MM.1S (cell line): ENCODE measurements at regions not wholly inside any gene's neighbourhood (a gene's known extent, or its start where the extent isn't known, plus 50 kb on each side); places are given as distances from the start of the nearest gene placed in this dataset.

Experiments used
- DNase-seq: peaks from one replicate; pipeline ENCODE4 v3.0.0-alpha.2; 2015
- H2AFZ ChIP-seq: fragments of 300-600 bp; sonication (generic); 2 replicates; pipeline ENCODE4 v1.6.0; 2016; ENCODE audit warnings: antibody characterized with exemption, low read length
- H3F3A ChIP-seq: fragments of 300-600 bp; sonication (generic); 2 replicates; pipeline ENCODE4 v1.6.1; 2016; ENCODE audit warnings: mild to moderate bottlenecking, antibody characterized with exemption, low read length, moderate library complexity, mixed read lengths; ENCODE audit not compliant: insufficient read depth
- H3K27ac ChIP-seq: fragments of 300-600 bp; sonication (generic); 2 replicates; pipeline ENCODE4 v1.5.1; 2016; ENCODE audit warnings: mild to moderate bottlenecking, low read length
- H3K27me3 ChIP-seq: fragments of 300-600 bp; sonication (generic); replicated peaks from 2 replicates; pipeline ENCODE4 v1.6.0; 2016; ENCODE audit warnings: low read length; ENCODE audit not compliant: insufficient read depth
- H3K36me3 ChIP-seq: fragments of 300-600 bp; sonication (generic); replicated peaks from 2 replicates; pipeline ENCODE4 v1.6.1; 2016; ENCODE audit warnings: mild to moderate bottlenecking, low read length, mixed read lengths; ENCODE audit not compliant: insufficient read depth
- H3K4me1 ChIP-seq: fragments of 300-600 bp; sonication (generic); 2 replicates; pipeline ENCODE4 v1.6.1; 2016; ENCODE audit warnings: low read length, mixed read lengths
- H3K4me2 ChIP-seq: fragments of 300-600 bp; sonication (generic); 2 replicates; pipeline ENCODE4 v1.6.0; 2016; ENCODE audit warnings: low read depth, low read length
- H3K4me3 ChIP-seq: fragments of 300-600 bp; sonication (generic); 2 replicates; pipeline ENCODE4 v1.5.1; 2016; ENCODE audit warnings: low read length, mixed read lengths
- H3K79me2 ChIP-seq: fragments of 300-600 bp; sonication (generic); 2 replicates; pipeline ENCODE4 v1.6.1; 2016; ENCODE audit warnings: mixed run types, low read length, mixed read lengths
- H3K9ac ChIP-seq: fragments of 300-600 bp; sonication (generic); 2 replicates; pipeline ENCODE4 v1.6.1; 2016; ENCODE audit warnings: low read length, mixed read lengths
- H3K9me2 ChIP-seq: fragments of 300-600 bp; sonication (generic); replicated peaks from 2 replicates; pipeline ENCODE4 v1.6.1; 2016; ENCODE audit warnings: mild to moderate bottlenecking, low read length, mixed read lengths; ENCODE audit not compliant: insufficient read depth
- H3K9me3 ChIP-seq: fragments of 300-600 bp; sonication (generic); replicated peaks from 2 replicates; pipeline ENCODE4 v1.6.1; 2016; ENCODE audit warnings: mild to moderate bottlenecking, low read length, mixed read lengths; ENCODE audit not compliant: insufficient read depth
- H4K20me1 ChIP-seq: fragments of 300-600 bp; sonication (generic); 2 replicates; pipeline ENCODE4 v1.6.1; 2016; ENCODE audit warnings: mild to moderate bottlenecking, low read length, moderate library complexity, mixed read lengths; ENCODE audit not compliant: insufficient read depth
- EZH2 ChIP-seq: fragments of 300-600 bp; sonication (generic); optimal IDR thresholded peaks from 2 replicates; pipeline ENCODE3; 2017; ENCODE audit warnings: low read depth, mild to moderate bottlenecking, antibody characterized with exemption, low read length, mixed read lengths
- EZH2phosphoT487 ChIP-seq: fragments of 300-600 bp; sonication (generic); IDR thresholded peaks from 2 replicates; pipeline ENCODE4 v1.6.1; 2018; ENCODE audit warnings: antibody characterized with exemption, low read length
- TF ChIP-seq, protein P1 (sequence below): fragments of 300-600 bp; sonication (generic); IDR thresholded peaks from 2 replicates; pipeline ENCODE4 v1.5.1; 2016; ENCODE audit warnings: antibody characterized with exemption, low read length, mixed read lengths

DNA sequence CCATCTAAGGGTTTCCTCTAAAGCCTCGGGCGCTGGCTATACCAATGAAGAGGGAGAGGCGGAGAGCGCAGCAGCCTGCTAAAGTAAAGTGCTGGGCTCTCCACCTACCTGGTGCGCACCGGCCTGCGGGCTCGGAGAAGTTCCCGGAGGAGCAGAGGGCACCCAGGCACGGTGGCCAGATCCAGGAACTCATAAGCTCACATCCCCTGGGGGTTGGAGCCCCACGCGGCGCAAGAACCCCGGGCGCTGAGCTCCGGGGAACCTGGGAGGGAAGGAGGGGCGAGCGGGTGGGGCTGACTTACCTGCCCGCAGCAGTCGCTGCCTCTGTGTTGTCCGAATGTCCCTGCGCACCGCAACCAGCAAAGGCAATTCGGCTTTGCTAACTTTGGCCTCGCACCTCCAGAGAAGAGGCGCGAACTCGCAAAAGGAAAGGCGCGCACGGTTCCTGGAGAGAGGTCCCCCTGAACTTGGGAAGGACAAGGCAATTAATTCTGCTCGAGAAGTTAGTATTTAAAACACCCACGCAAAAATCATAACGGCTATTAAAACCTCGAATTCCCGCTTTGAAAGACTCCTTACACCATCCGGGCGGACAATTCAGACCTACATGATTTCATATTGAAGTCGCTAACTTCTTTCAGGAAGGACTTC lies 127.6 kb upstream of the C11orf58 start:
- Histone ChIP-seq H3K4me3 (no peak overlapping the region), H3F3A (peaks cover under 1% of the 10 kb centered on the region; the same call in 1 of the 2 replicates), H3K27ac (no peak overlapping the region), H3K27me3 (peaks cover 37% of the 10 kb centered on the region), H3K9me3 (no peaks in the 10 kb centered on the region), H3K79me2 (no peaks in the 10 kb centered on the region), H3K36me3 (no peaks in the 10 kb centered on the region), H3K9ac (no peak overlapping the region), H3K4me2 (no peak overlapping the region), H3K4me1 (0 out of 2 replicates have a peak, but pooled peaks cover 4% of the 10 kb centered on the region), H4K20me1 (no peaks in the 10 kb centered on the region), H2AFZ (no peak overlapping the region), H3K9me2 (no peaks in the 10 kb centered on the region)
- TF ChIP-seq EZH2phosphoT487, result no peak
- TF ChIP-seq, protein P1, sequence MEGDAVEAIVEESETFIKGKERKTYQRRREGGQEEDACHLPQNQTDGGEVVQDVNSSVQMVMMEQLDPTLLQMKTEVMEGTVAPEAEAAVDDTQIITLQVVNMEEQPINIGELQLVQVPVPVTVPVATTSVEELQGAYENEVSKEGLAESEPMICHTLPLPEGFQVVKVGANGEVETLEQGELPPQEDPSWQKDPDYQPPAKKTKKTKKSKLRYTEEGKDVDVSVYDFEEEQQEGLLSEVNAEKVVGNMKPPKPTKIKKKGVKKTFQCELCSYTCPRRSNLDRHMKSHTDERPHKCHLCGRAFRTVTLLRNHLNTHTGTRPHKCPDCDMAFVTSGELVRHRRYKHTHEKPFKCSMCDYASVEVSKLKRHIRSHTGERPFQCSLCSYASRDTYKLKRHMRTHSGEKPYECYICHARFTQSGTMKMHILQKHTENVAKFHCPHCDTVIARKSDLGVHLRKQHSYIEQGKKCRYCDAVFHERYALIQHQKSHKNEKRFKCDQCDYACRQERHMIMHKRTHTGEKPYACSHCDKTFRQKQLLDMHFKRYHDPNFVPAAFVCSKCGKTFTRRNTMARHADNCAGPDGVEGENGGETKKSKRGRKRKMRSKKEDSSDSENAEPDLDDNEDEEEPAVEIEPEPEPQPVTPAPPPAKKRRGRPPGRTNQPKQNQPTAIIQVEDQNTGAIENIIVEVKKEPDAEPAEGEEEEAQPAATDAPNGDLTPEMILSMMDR, result no peak
- no peak for TF ChIP-seq EZH2
- no peak for DNase-seq

DNA sequence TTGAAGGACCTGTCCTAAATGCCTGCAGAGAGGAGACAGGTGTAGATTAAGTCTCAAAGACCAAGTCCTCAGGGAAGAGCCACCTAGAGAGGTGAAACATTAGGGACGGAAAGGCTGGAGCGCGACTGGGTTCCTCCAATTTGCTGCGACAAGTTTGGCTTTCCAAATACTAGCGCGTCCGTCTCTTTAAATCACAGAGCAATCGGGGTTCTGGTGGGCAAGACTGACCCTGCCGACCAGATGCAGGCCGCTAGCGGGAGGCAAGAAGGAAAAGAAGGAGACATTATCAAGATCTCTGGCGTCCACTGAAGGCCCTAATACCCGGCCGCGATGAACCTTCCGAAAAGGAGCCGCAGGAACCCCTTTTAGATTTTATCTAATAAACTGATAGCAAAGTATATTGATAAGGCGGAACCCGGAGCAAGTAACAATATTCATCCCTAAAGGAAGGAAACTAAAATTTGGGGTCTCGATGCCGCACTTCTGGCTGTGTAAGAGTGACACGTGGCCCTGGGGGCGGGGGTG lies 128.2 kb upstream of the C11orf58 start:
- H3K4me1 ChIP-seq, result 0 out of 2 replicates have a peak, but pooled peaks cover 4% of the 10 kb centered on the region

DNA sequence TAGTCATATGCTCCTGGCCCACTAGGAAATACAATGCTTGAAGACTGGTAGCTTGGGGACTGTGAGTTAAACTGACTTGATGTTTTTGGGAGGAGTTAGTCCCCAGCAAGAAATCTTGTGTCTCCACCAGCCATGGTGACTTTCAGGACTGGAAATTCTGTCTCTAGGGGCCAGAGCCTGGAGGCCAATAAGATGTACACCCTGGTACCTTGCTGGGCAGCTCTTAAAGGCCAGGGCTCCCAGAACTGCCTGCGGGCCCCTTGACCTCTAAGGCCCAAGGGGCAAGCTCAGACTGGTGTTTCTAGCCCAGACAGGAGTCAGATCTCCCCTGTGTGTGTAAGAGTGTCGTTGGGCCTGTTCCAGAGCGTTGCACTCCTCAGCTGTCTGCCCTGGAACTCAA lies 128.7 kb upstream of the C11orf58 start:
- Histone ChIP-seq H3K9ac (no peak overlapping the region), H4K20me1 (no peaks in the 10 kb centered on the region), H3K79me2 (no peaks in the 10 kb centered on the region), H3F3A (peaks cover 7% of the 10 kb centered on the region), H3K36me3 (no peaks in the 10 kb centered on the region), H3K9me3 (no peaks in the 10 kb centered on the region), H3K4me1 (0 out of 2 replicates have a peak, but pooled peaks cover 4% of the 10 kb centered on the region), H3K4me3 (no peak overlapping the region), H3K9me2 (no peaks in the 10 kb centered on the region), H2AFZ (no peak overlapping the region), H3K27ac (no peak overlapping the region), H3K27me3 (peaks cover 37% of the 10 kb centered on the region), H3K4me2 (no peak overlapping the region)
- no peak for DNase-seq
- TF ChIP-seq, protein P1, result no peak
- TF ChIP-seq EZH2phosphoT487, result no peak
- no peak for TF ChIP-seq EZH2

More for the DNA sequence above, 128.2 kb upstream of the C11orf58 start:
- Histone ChIP-seq H2AFZ (no peak overlapping the region), H3K36me3 (no peaks in the 10 kb centered on the region), H3K9me2 (no peaks in the 10 kb centered on the region), H3K27ac (no peak overlapping the region), H3K9ac (no peak overlapping the region), H3K27me3 (peaks cover 37% of the 10 kb centered on the region), H3K9me3 (no peaks in the 10 kb centered on the region), H3K4me3 (no peak overlapping the region), H3K79me2 (no peaks in the 10 kb centered on the region), H4K20me1 (no peaks in the 10 kb centered on the region), H3K4me2 (no peak overlapping the region), H3F3A (peaks cover 6% of the 10 kb centered on the region)
- no peak for TF ChIP-seq EZH2
- DNase-seq, result no peak
